ENCODE measurements at regions not wholly inside any gene's neighbourhood (a gene's known extent, or its start where the extent isn't known, plus 50 kb on each side); places are given as distances from the start of the nearest gene placed in this dataset.

DNA sequence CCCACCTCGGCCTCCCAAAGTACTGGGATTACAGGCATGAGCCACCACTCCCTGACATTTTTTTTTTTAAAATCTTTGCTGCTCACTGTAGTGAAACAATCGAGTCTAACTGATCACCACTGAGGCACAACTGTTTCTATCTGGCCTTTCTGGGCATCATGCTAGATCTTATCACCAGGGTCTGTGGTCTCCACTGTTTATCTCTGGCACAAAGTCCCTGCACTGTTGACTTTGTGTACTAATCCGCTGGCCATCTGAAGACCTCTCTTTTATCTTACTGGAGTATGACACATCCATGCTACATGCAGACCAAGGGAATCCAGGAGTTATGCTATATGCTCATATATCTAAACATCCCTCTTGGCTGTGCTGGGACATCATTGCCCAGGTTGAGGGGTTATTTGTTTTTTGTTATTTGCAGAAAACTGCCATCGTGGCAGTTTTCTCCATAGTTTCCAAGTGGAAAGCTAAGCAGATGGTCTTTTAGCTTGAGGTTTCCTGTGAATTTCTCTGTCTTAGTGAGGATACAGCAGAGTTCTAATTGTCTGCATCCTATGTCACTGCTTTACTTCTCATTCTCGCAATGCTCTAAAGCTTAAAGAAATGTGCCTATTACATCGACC lies 456.9 kb downstream of the CCER1 start:
- TF ChIP-seq, protein P1, sequence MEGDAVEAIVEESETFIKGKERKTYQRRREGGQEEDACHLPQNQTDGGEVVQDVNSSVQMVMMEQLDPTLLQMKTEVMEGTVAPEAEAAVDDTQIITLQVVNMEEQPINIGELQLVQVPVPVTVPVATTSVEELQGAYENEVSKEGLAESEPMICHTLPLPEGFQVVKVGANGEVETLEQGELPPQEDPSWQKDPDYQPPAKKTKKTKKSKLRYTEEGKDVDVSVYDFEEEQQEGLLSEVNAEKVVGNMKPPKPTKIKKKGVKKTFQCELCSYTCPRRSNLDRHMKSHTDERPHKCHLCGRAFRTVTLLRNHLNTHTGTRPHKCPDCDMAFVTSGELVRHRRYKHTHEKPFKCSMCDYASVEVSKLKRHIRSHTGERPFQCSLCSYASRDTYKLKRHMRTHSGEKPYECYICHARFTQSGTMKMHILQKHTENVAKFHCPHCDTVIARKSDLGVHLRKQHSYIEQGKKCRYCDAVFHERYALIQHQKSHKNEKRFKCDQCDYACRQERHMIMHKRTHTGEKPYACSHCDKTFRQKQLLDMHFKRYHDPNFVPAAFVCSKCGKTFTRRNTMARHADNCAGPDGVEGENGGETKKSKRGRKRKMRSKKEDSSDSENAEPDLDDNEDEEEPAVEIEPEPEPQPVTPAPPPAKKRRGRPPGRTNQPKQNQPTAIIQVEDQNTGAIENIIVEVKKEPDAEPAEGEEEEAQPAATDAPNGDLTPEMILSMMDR (IDR thresholded peaks at IDR 0.05; ENCODE audit: borderline replicate concordance, extremely low read depth, low read length, poor library complexity, severe bottlenecking) = no peak
- TF ChIP-seq EZH2 (IDR thresholded peaks at IDR 0.05; ENCODE audit: borderline replicate concordance, low read depth, low read length, severe bottlenecking) = no peak
